AML-193 (cell line): ENCODE measurements at regions not wholly inside any gene's neighbourhood (a gene's known extent, or its start where the extent isn't known, plus 50 kb on each side); places are given as distances from the start of the nearest gene placed in this dataset.
"Not testable (repeated sequence)": the region's sequence is repeated elsewhere in the genome, so short reads cannot be mapped to it uniquely, and the experiment has no call there.

Source experiments
- DNase-seq, 2 experiments: peaks; one replicate each; lab custom pipeline; 2025; lab: John Stamatoyannopoulos, UW

DNA sequence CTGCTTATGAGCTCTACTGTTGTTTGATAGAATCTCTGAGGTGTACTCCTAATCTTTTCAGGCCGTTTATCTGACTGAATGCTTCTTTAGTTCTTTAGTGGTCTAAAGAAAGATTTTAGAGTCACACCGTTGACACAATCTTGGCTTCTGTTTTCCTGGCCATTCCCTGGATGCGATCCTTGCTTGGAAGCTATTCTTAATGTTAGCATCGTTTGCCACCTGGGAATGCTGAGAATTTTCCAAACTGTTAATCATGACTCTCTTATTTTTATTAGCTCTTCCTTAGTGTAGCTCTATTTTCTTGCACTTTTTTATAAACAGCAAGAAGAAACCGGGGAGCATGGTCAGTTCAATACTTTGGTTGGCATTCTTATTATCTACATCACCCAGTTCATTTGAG lies 281.0 kb upstream of the PCDH20 start:
- DNase-seq: no peak

DNA sequence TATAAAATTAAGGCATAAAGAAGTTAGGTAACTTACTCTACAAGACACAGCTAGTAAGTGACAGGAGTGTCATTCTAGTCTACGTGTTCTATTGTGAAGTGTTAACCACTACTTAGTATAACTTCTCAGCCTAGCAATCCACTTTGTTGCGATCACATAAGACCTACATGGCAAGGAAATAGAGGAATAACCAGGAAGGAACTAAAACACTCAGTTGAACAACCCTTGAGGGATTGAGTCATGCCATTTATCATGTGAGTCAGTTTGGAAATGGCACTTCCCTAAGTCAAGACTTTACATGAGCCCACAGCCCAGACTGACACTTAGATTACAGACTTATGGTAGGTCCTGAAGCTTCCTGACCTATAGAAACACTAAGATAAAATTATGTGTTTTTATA lies 279.5 kb upstream of the PCDH20 start:
- no peak for DNase-seq

DNA sequence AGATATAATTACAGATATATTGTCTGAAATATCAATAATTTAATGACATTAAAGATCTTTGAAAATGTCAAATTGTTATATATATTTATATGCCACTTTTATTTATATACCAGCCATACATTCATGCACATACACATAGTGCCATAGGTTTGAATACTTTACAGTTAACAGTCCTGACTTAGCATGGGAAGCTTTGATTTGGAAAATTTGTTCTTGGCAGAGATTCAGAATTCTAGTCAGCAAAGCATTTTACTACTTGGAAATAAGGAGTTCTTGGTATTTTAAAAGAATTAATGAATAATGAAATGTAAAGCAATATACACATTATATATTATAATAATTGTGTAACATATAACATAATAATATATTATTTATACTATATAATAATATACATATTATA lies 277.0 kb upstream of the PCDH20 start:
- no peak for DNase-seq

DNA sequence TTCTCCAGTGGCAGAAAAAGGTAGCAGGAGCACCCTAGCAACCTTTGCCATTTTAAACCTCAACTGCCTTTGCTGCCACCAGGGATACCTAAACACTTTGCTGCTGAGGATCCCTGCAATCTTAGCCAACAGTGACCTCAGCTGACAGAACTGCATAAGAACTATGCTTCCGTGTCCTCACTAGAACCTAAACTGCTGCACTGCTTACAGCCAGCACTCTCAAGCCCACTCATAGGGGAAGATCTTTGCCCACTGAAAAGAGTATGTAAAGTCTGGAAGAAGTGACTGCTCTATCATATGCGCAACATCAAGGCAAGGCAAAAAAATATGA lies 270.0 kb upstream of the PCDH20 start:
- DNase-seq: no peak

DNA sequence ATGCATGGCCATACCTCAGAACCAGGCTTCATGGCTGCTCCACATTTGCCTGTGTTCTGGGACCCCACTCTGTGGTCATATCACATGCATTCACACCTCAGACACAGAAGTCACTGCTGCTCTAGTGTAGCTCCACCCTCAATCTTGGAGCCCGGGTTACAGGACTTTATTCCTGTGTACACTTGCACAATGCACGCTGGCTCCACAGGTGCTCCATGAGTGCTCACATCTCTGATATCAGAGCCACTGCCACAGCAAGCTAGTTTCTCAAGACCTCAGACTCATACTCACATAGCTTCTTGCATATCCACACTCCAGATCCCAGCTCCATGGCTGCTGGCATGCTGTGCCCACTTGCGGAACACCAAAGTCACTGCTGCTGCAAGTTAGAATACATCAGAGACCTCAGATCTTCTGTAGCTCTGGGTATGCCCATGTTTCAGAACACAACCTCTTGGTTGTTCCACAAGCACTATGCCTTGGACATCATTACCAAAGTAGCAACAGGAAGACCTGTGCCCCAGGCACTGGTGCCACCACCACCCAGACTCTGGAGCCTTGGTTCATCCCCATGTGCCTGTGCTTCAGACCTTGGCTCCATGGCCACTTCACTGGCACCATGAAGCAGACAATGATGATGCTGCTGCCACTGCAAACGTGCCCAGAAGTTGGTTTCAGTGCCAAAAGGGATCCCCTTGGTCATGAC lies 269.5 kb upstream of the PCDH20 start:
- no peak for DNase-seq

DNA sequence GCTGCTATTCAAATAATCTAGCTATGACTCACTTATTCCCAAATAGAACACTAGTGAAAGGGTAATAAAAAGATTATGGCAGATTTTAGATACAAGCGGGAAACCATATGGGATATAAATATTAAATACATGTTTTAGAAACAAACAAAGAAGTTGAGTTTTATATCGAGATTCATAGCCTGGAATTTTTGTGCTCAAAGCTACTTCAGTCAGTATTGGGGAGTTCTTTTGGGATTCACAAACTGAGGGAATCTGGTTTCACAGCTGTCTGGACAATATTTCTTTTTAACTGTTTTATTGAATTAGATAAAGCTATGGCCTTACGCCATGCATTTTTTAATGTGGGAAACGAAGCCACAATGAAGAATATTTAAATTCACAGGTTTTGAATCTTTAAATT lies 257.1 kb upstream of the PCDH20 start:
- DNase-seq: no peak

DNA sequence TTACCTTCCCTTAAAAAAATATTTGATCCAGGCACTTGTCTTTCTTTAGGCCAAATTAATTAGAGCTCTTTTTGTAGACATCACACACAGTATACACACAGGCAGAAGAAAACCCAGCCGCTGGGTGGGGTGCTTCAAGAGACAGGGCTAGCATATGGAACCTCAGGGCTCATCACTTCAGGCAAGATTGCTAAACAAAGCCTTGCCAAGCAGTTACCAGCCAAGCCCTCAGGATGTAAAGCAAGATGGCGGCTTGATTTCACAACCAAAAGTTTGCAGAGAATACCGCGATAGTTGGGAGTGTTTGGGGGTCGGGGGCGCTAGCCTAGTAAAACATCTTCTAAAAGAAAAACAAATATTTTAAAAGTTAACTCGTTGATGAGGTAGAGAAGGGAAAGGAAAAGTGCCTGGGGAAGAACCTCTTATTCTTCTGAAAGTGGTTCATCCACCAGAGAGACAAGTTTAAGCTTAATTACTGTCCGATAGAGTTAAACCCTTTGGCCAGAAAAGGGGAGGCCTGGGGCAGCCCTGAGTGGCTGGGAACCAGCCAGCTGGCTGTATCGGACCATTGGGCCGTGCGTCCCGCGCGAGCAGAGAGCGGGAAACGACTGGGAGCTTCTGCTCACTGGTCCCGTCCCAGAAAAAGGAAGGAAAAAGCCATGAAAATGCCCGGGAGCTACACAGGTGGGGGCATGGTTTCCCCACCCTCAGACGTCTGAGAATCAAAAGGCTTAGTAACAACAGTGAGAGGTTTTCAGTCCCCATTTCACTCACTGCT lies 254.9 kb upstream of the PCDH20 start:
- DNase-seq: no peak

DNA sequence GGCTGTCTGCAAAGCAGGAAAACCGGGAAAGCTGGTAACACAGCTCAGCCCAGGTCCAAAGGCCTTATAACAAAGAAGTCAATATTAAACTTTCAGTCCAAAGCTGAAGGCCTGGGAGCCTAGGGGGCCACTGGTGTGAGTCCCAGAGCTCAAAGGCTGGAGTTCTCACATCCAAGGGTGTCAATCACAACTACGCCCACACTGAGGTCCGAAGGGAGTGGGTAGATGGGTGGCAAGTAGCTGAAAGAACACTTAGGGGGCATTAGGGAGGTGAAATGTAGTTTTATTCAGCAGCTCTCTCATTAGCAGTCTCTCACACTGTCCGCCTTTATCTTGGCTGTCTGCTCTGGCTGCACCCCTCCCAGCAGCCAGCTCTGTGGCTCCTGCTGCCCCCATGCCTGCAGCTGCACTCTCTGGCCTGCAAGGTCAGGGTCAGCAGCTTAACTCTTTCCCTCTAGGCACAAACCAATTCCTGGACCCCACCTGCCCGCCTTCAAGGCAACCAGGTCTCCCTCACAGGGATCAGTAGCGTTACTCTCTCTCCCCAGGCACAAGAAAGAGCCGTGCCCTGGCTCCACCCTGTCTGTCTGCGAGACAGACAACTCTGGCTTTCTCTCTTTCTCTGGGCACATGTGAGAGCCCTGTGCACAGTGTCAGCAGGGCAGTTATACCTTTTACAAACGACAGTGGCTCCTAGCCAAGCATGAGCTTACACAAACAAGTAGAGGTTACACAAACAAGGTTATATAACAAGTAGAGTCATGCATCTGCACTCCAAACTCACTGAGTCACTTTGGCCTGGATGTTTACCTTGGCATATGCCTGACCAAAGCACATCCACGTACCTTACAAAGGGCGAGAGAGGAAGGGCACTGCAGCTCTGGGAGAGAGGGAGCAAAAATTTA lies 249.4 kb upstream of the PCDH20 start:
- no peak for DNase-seq

DNA sequence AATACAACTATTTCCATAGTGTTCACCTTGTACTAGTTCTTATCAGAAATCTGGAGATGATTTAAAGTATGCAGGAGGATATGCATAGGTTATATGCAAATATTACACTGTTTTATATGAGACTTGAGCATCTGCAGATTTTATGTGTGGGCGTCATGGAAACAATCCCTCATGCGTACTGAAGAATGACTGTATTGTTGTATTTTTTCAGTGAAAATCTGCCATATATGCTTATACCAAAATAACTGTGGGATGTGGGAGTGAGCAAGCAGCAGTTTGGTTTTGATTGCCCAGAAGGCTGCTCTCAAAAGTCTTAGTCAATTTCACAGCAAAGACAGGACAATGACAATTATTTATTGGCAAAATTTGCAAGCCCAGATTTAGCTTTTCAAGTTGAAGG lies 238.8 kb upstream of the PCDH20 start:
- DNase-seq: no peak

DNA sequence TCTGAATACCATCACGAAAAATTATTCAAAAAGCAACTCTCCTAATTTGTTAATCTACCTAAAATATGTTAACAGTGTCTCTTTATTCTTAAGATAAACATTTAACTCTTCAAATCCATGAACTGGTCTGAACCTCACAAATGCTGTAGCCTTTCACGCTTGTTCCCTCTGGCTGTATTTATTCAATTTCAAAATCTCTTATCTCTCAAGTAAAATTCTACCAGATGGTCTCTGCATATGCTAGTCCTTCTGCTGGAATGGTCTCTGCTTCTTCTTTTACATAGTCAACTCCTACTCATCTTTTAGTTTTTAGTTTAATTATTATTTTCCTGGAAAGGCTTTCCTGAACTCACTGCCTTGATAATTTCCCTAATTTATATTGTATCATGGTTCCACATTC lies 232.9 kb upstream of the PCDH20 start:
- no peak for DNase-seq

DNA sequence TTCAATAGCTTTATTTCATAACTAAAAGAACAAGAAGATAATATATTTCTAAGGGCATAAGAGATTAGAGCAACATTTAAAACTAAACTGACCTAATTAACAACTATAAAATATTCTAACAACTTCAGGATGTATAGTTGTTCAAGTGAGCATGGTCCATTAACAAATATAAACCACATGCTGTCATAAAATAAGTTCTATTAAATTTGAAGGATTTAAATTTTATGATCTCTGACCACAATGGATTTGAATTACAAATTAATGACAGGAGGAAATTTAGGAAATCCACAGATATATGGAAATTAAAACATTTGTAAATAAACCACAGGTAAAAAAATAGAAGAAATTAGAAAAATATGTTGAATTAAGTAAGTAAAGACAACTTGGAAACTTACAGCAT lies 196.5 kb upstream of the PCDH20 start:
- DNase-seq: no peak

DNA sequence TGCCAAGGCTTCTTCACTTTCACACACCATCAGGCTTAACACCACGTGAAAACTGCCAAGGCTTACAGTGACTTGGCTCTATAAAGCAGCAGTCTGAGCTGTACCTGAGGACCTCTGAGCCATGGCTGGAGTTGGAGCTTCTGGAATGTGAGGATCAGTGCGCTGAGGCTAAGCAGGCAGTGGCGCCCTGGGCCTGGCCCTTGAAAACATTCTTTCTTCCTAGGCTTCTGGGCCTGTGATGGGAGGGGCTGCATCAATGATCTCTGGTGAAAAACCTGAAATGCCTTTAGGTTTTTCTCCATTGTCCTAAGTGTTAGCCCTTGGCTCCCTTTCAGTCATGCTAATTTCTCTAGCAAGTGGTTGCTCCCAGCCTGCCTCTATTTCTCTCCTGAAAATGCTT lies 192.5 kb upstream of the PCDH20 start:
- DNase-seq: no peak

DNA sequence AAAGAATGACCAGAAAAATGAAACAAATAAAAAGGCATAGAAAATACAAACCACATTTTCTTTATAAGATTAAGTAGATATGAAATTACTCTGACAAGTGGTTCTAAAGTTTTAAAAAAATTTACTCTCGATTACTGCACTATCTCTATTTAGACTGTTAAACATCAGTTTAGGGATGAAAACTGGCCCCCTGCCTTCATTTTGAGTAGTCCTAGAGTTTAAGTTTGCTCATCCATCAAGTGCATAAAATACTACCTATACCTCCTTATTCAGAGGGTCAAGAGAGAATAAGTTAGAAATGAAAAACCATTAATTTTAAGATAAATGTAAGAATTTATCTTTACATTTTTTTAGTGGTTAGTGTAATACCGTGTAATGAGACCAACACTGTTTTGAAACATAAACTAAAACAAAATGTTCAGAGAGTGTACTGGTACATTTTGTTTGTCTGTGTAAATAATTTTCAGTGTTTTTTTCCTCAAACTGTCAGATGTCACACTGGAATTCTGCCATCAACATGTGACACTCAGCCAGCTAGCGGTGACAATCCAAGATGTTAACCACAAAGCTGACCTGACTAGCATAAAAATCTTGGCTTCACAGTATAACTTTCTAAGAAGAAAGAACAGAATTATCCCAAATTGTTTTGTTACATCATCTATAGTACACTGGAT lies 184.8 kb upstream of the PCDH20 start:
- no peak for DNase-seq

DNA sequence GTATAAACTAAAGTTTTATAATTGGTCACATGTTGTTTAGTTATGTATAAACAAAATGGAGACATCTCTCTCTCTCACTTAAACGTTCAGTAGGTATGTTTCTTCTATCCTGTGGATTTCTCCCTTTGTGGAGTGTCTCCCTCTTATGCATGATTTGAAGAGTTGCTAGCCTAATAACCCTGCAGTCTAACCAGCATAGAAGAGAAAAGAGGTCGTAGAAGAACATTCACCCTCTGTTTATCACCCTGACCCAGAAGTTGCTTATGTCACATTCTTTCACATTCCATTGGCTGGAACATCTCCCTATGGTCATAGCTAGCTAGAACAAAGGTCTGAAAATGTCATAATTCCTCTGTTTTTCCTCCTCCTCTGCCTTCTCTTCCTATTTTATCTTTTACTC lies 176.8 kb upstream of the PCDH20 start:
- DNase-seq: no peak

DNA sequence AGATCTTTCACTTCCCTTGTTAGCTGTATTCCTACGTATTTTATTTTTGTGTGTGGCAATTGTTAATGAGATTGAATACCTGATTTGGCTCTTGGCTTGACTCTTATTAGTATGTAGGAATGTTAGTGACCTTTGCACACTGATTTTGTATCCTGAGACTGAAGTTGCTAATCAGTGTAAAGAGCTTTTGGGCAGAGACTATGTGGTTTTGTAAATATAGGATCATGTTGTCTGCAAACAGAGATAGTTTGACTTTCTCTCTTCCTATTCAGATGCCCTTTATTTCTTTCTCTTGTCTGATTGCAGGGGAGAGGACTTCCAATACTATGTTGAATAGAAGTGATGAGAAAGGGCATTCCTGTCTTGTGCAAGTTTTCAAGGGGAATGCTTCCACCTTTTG lies 160.3 kb upstream of the PCDH20 start:
- no peak for DNase-seq

DNA sequence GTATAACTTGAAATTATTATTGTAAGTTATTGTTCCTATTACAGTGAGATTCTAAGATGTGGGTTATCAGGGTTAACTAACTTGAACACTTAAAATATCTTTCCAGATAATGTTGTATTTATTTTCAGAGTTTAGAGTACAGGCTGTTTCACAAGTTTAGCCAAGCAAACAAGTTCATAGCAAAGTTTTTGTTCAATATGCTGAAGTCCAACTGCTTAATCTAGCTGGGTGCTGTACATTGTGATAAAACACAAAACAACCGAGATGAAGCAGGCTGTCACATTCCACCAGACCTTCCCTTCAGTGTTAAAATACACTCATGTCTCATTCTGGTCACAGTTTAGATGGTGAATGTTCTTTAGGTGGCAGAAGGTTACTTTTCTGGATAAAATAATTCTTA lies 148.0 kb upstream of the PCDH20 start:
- DNase-seq: no peak

DNA sequence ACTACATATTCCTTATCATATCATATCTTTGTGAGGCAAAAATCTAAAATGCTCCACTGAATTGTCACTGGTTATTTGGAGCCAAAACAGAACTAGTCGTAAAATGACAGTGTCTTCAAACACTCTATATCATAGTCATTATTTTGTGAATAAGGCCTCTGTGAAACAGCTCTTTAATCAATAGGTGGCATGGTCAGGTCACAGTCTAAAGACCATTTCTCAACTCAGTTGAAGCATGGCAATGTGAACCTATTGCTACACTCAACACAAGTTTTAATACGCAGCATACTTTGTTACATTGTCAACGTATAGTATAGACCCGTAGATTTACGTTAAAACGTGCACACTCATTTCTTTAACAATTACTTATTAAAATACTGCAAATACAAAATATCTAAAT lies 131.3 kb upstream of the PCDH20 start:
- no peak for DNase-seq

DNA sequence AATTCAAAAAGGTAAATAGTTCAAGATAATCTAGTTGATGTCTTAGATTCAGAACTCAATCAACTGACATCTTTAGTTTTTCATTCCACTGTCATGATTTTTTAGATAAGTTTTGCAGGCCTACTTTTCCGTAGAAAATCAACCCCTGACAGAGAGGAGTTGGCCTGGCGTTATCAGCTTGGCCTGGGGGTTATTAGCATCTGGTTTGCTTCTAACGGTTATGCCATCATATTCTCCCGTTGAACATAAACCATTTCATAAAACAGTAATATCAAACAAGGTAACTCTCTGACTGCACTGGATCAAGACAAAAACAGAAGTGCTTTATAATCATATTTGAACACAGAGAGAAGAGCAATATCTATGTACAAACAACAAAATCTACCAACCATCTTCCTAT lies 130.8 kb upstream of the PCDH20 start:
- no peak for DNase-seq

DNA sequence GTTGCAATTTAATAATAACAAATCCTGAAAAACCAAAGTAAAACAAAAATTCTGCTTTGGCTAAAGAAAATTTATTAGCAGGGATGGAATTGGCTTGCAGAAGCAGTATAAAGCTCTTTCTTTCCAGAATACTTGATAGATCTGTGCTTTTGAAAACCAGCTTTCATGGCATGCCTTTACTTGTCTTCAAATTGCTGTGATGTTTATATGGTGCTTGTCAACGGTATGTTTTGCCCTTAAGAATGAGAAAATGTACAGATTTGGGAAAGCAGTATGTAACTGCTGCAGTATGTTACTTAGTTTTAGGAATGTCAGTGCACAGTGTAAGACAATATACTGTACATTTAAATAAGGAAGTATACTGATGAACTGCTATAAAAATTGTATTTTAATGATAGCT lies 120.8 kb upstream of the PCDH20 start:
- no peak for DNase-seq

DNA sequence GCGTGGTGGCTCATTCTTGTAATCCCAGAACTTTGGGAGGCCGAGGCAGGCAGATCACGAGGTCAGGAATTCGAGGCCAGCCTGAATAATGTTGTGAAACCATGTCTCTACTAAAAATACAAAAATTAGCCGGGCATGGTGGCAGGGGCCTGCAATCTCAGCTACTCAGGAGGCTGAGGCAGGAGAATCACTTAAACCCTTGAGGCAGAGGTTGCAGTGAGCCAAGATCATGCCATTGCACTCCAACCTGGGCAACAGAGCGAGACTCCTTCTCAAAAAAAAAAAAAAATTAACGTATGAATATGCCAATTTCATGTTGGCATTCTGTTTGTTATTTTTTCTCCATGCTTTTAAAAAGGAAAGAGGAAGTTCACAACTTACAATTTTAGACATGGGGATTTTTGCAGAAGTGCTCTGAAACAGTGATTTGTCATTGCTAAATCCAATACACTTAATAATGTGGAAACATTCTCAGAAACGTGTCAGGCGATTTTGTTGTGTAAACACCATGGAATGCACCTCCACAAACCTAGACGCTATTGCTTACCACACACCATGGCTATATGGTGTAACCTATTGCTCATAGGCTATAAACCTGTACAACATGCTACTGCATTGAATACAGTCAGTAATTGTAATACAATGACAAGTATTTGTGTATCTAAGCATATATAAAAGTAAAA lies 115.9 kb upstream of the PCDH20 start:
- no peak for DNase-seq

DNA sequence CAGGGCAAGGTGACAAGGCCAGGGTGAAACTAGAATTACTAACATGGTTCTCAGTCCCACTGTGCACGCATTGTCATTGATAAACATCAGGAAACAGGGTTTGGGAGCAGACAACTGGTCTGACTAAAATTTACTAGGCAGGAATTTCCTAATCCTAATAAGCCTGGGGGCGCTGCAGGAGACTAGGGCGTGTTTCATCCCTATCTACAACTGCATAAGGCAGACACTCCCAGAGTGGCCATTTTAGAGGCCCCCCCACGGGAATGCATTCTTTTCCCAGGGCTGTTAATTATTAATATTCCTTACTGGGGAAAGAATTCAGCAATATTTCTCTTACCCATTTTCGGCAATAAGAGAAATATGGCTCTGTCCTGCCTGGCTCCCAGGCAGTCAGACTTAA lies 103.6 kb upstream of the PCDH20 start:
- not testable (repeated sequence) for DNase-seq

DNA sequence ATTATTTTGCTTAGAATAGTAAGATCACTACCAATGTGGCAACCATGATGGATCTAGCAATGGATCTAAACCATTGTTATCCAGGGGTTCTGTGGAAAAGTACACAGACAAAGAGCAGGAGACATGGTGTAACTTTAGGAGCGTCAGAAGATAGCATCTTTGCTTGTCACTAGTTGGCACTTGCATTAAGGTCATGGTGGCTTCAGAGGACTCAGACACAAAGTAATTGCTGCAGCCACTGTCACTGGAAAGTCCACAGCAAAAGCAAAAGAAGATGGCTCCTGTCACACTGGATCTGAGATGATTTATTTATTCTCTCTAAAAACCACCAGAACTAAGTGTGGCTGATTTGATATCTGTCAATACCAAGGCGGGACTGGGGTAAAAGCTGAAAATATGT lies 93.3 kb upstream of the PCDH20 start:
- DNase-seq: no peak
